Sigmoid colon (tissue), 6 donors: ENCODE measurements at regions not wholly inside any gene's neighbourhood (a gene's known extent, or its start where the extent isn't known, plus 50 kb on each side); places are given as distances from the start of the nearest gene placed in this dataset.

ENCODE experiments used
- DNase-seq: peaks from one replicate; pipeline ENCODE4 v3.0.0-alpha.2; 2019
- H3K27ac ChIP-seq, 4 donors: fragments of 200-600 bp; sonication (generic); one replicate each; pipeline ENCODE4 v1.5.1; 2016 to 2019; ENCODE audit warnings: mild to moderate bottlenecking in 1 of 4
- H3K27me3 ChIP-seq, 3 donors: fragments of 200-600 bp; sonication (generic); one replicate each; pipeline ENCODE4 v1.5.1; 2019; ENCODE audit warnings: mild to moderate bottlenecking in 1 of 3
- H3K36me3 ChIP-seq, 4 donors: fragments of 200-600 bp; sonication (generic); one replicate each; pipeline ENCODE4 v1.5.1; 2016 to 2019
- H3K4me1 ChIP-seq, 4 donors: fragments of 200-600 bp; sonication (generic); one replicate each; pipeline ENCODE4 v1.5.1; 2017 to 2019
- H3K4me3 ChIP-seq, 4 donors: fragments of 200-600 bp; sonication (generic); one replicate each; pipeline ENCODE4 v1.5.1; 2017 to 2019; ENCODE audit warnings: mild to moderate bottlenecking in 2 of 4, moderate library complexity in 1 of 4
- H3K9me3 ChIP-seq, 4 donors: fragments of 200-600 bp in 3 of 4; sonication (generic) in 3 of 4; one replicate each; pipeline versions ENCODE4 v1.5.1 to v1.6.1; 2013 to 2019
- CTCF ChIP-seq, 4 experiments: fragments of 450-650 bp in 3 of 4; fragments of 200-600 bp in 1 of 4; IDR thresholded peaks; one replicate each; pipeline ENCODE4 v1.5.1; 2016 to 2019; ENCODE audit warnings: antibody characterized with exemption in 4 of 4, mild to moderate bottlenecking in 3 of 4, moderate library complexity in 2 of 4
- EP300 ChIP-seq, 4 donors: sonication (generic); formaldehyde crosslinking; IDR thresholded peaks; one replicate each; pipeline ENCODE4 v1.6.1; 2017; ENCODE audit warnings: antibody characterized with exemption in 4 of 4
- POLR2A ChIP-seq, 2 donors: fragments of 450-650 bp; IDR thresholded peaks; one replicate each; pipeline ENCODE4 v1.6.1; 2016; ENCODE audit warnings: antibody characterized with exemption in 2 of 2, mild to moderate bottlenecking in 2 of 2, moderate library complexity in 2 of 2
- POLR2AphosphoS5 ChIP-seq, 4 donors: sonication (generic); formaldehyde crosslinking; IDR thresholded peaks; one replicate each; pipeline ENCODE4 v1.6.1; 2017; ENCODE audit warnings: antibody characterized with exemption in 4 of 4
- WGBS, 2 donors: extraction: QIAGEN DNeasy Blood & Tissue Kit; methylation state at CpG; one replicate each; pipeline ENCODE4 v1.1.7; 2013; 5-methylcytosine and 5-hydroxymethylcytosine counted together
- intact Hi-C: fragments of 100-400 bp; cut with DNase I; formaldehyde crosslinking; loops from one replicate; pipeline ENCODE4 v1.15.1; 2023
- donor health status: healthy with polysubstance abuse.
- donor health status: healthy.

DNA sequence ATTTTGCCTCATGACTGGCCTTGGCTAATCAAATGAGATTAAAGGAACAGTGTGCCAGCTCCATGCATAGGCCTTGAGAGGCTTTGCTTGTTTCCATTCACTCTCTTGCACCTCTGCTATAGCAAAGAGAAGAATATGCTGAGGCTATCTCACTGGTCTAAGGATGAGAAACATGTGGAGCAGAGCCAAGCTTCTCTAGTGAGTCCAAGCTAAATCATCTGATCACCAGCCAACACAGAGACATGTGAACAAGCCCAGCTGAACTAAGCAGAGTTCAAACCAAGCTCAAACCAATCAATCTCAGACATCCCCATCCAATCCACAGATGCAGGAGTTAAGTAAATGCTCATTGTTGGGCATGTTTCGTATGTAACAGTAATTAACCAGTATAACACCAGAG lies 69.4 kb upstream of the API5 start:
- Histone ChIP-seq H3K36me3 (no peaks in the 10 kb centered on the region), H3K27ac (no peak overlapping the region), H3K27me3 (no peaks in the 10 kb centered on the region), H3K4me3 (no peak overlapping the region), H3K9me3 (peaks cover 0 to 2% (median 0%) of the 10 kb centered on the region in 4 donors), H3K4me1 (peaks cover 0 to 13% (median 2%) of the 10 kb centered on the region in 4 donors)
- WGBS, 2 donors = 48 to 65% methylated on average over 1 of the region's 1 CpG
- no peak for DNase-seq
- intact Hi-C loops = no loop called here
- TF ChIP-seq POLR2AphosphoS5 (IDR thresholded peaks at IDR 0.05) (no peak), EP300 (IDR thresholded peaks at IDR 0.05) (no peak), CTCF (IDR thresholded peaks at IDR 0.05) (no peak), POLR2A (IDR thresholded peaks at IDR 0.05) (no peak)

DNA sequence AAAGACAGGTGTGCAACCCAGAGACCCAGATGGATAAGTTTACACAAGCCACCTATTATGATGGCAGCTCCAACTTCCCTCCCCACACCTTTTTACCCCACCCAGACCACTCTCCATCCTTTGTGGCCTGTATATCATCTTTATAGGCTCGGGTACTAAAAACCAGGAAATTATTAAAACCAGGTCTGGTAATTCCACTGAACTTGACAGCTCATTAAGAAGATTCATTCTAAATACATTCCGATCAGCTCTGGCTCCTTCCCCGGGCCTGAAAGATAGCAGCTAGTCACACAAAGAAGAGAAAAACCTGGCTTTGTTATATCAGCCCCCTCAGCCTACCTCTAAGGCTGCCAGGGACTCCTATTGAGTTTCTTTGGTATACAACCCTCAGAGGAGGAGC lies 67.9 kb upstream of the API5 start:
- WGBS, 2 donors = 23 to 35% methylated on average over 3 of the region's 3 CpGs
- intact Hi-C loops = no loop called here
- no peak for DNase-seq

DNA sequence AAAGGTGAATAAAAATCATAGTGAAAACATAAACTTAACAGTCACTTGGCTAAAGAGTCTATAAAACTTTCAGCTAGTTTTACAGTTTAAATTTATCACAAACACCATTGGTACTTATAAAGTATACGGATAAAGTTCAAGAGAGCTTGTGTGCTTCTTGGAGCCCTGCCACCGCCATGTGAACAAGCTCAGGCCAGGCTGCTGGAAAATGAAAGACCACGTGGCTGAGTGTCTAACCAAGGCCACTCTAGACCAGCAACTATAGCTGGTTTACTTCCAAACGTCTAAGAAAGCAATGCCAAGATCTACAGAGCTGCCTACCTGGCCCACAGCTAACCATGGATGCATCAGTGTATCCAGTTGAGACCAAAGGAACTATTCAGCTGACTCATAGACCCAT lies 66.3 kb upstream of the API5 start:
- Histone ChIP-seq H3K27me3 (no peaks in the 10 kb centered on the region), H3K9me3 (no peaks in the 10 kb centered on the region), H3K4me1 (peaks cover 0 to 13% (median 2%) of the 10 kb centered on the region in 4 donors), H3K27ac (no peak overlapping the region), H3K4me3 (no peak overlapping the region), H3K36me3 (no peaks in the 10 kb centered on the region)
- TF ChIP-seq POLR2AphosphoS5 (IDR thresholded peaks at IDR 0.05) (no peak), CTCF (IDR thresholded peaks at IDR 0.05) (no peak), EP300 (IDR thresholded peaks at IDR 0.05) (no peak), POLR2A (IDR thresholded peaks at IDR 0.05) (no peak)
- WGBS, 2 donors = 40 to 51% methylated on average over 4 of the region's 4 CpGs
- DNase-seq = peak; percentile 67
- intact Hi-C loops = no loop called here

More for the DNA sequence above, 67.9 kb upstream of the API5 start:
- H3K4me1 ChIP-seq = peaks cover 0 to 13% (median 2%) of the 10 kb centered on the region in 4 donors
- H3K9me3 ChIP-seq = no peaks in the 10 kb centered on the region
- no peak overlapping the region for H3K4me3 ChIP-seq
- TF ChIP-seq POLR2AphosphoS5 (IDR thresholded peaks at IDR 0.05) (no peak), EP300 (IDR thresholded peaks at IDR 0.05) (no peak), CTCF (IDR thresholded peaks at IDR 0.05) (no peak), POLR2A (IDR thresholded peaks at IDR 0.05) (no peak)
- no peaks in the 10 kb centered on the region for H3K27me3 ChIP-seq
- no peak overlapping the region for H3K27ac ChIP-seq
- H3K36me3 ChIP-seq = no peaks in the 10 kb centered on the region

GRCh38 chr11:43250309-43250708 lies 61.5 kb upstream of the API5 start:
- Histone ChIP-seq H3K27ac (no peak overlapping the region), H3K4me1 (peaks cover 0 to 7% (median 2%) of the 10 kb centered on the region in 4 donors), H3K4me3 (no peak overlapping the region), H3K36me3 (no peaks in the 10 kb centered on the region), H3K9me3 (no peaks in the 10 kb centered on the region), H3K27me3 (no peaks in the 10 kb centered on the region)
- no peak for DNase-seq
- intact Hi-C loops = no loop called here
- TF ChIP-seq CTCF (IDR thresholded peaks at IDR 0.05) (no peak), POLR2A (IDR thresholded peaks at IDR 0.05) (no peak)

DNA sequence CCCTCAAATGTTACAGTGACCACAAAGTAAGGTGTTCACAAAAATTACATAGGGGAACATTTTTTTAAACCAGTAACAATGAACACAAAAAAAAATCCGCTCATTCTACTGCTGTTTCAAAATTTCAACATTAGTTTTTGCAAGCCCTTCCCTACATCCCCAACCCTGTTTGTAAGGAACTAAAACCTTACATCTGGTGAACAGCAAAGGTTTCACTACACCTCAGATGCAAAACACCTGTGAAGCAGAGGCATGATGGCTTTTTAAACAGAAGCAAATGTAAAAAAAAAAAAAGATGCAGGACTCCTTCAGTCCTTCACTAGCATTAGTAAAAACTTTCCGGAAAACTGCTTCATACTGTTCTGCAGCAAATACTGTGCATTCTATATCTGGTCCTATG lies 50.0 kb upstream of the API5 start:
- WGBS, 2 donors = 84 to 88% methylated on average over 2 of the region's 2 CpGs
- Histone ChIP-seq H3K4me3 (no peak overlapping the region), H3K36me3 (no peaks in the 10 kb centered on the region), H3K27ac (no peak overlapping the region), H3K4me1 (no peaks in the 10 kb centered on the region), H3K27me3 (no peaks in the 10 kb centered on the region), H3K9me3 (peaks cover 0 to 4% (median 2%) of the 10 kb centered on the region in 4 donors)
- intact Hi-C loops = no loop called here
- TF ChIP-seq CTCF (IDR thresholded peaks at IDR 0.05) (no peak), POLR2A (IDR thresholded peaks at IDR 0.05) (no peak), EP300 (IDR thresholded peaks at IDR 0.05) (no peak)
- DNase-seq = no peak
